Mammary epithelial cell (primary cell): ENCODE measurements at regions not wholly inside any gene's neighbourhood (a gene's known extent, or its start where the extent isn't known, plus 50 kb on each side); places are given as distances from the start of the nearest gene placed in this dataset.

Experiments
- EZH2 ChIP-seq: IDR thresholded peaks from 2 replicates; pipeline ENCODE4 v1.6.1; 2012; ENCODE audit warnings: low read length, inconsistent platforms, borderline replicate concordance
- TF ChIP-seq, protein P1 (sequence below), 2 donors: IDR thresholded peaks in 1 of 2; conservative IDR thresholded peaks in 1 of 2; 2 replicates each; pipeline ENCODE4 v1.5.1; 2011 to 2012; ENCODE audit warnings: inconsistent platforms in 2 of 2, low read length in 2 of 2, mild to moderate bottlenecking in 2 of 2, control low read depth in 1 of 2, low read depth in 1 of 2; ENCODE audit not compliant: insufficient read depth in 1 of 2; ENCODE audit errors: extremely low read depth in 1 of 2

DNA sequence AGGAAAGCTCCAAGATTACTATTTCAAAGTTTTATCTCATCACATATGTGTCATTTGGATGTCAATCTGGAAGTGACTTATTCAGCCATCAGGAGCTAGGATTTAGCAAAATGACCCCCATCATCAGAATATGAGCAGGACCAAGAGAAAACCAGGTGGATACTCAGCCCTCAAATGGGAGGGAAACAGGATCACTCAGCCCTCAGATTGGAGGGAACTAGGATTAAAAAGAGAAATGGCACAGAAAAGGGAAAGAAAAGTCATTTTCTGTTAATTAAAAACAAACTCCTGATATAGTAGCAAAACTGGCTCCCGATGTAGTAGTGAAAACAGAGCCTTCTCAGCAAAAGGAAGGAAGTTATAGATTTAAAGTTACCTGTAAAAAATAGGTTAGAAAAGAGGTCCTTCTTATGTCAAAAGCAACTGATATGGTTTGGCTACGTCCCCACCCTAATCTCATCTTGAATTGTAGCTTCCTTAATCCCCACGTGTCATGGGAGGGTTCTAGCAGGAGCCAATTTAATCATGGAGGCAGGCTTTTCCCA, 69.0 kb upstream of the MYCN start:
- TF ChIP-seq, protein P1, sequence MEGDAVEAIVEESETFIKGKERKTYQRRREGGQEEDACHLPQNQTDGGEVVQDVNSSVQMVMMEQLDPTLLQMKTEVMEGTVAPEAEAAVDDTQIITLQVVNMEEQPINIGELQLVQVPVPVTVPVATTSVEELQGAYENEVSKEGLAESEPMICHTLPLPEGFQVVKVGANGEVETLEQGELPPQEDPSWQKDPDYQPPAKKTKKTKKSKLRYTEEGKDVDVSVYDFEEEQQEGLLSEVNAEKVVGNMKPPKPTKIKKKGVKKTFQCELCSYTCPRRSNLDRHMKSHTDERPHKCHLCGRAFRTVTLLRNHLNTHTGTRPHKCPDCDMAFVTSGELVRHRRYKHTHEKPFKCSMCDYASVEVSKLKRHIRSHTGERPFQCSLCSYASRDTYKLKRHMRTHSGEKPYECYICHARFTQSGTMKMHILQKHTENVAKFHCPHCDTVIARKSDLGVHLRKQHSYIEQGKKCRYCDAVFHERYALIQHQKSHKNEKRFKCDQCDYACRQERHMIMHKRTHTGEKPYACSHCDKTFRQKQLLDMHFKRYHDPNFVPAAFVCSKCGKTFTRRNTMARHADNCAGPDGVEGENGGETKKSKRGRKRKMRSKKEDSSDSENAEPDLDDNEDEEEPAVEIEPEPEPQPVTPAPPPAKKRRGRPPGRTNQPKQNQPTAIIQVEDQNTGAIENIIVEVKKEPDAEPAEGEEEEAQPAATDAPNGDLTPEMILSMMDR (conservative IDR thresholded peaks at IDR 0.05 in 1 of 2, IDR thresholded peaks at IDR 0.05 in 1 of 2; ENCODE audit: extremely low read depth in 1 of 2, insufficient read depth in 1 of 2, low read depth in 1 of 2, low read length in 2 of 2): no peak
- TF ChIP-seq EZH2: no peak
